ENCODE measurements at regions not wholly inside any gene's neighbourhood (a gene's known extent, or its start where the extent isn't known, plus 50 kb on each side); places are given as distances from the start of the nearest gene placed in this dataset.

DNA sequence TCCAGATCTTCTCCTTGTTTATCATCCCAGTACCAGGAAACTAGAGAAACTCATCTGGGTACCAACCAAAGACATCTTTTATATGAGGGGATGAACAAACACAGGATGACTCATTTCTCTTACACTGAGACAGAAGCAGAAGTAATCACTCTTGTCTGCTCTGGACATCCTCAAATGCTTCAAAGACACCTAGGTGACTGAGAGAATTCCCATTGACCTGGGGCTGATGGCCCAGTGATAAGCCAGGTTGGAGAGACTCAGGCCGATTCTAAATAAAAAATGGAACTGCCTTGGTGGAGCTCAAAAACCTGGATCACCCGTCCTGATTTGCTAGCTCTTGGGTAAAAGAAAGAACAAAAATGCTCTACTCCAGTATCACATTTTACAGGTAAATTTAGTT lies 182.2 kb downstream of the ZNF486 start:
- no peaks in the 10 kb centered on the region for H3K4me1 ChIP-seq
- no peak overlapping the region for H3K27ac ChIP-seq
- DNase-seq, result no peak
- in situ Hi-C loops (cut with MboI; ENCODE audit: low pct_ligation_motif_present in 1 of 4, low pct_unique_long_range_greater_than_20kb in 1 of 4, low sequenced_read_pairs in 3 of 4) (no loop called here), intact Hi-C loops (cut with DNase I; ENCODE audit: low total_unique reads) (no loop called here)
- no peaks in the 10 kb centered on the region for H3K36me3 ChIP-seq
- H3K4me3 ChIP-seq, result no peak overlapping the region
- TF ChIP-seq EP300 (IDR thresholded peaks at IDR 0.05; ENCODE audit: low read depth) (no peak), POLR2A (IDR thresholded peaks at IDR 0.05) (no peak), POLR2AphosphoS5 (IDR thresholded peaks at IDR 0.05) (no peak)
- TF ChIP-seq, protein P1, sequence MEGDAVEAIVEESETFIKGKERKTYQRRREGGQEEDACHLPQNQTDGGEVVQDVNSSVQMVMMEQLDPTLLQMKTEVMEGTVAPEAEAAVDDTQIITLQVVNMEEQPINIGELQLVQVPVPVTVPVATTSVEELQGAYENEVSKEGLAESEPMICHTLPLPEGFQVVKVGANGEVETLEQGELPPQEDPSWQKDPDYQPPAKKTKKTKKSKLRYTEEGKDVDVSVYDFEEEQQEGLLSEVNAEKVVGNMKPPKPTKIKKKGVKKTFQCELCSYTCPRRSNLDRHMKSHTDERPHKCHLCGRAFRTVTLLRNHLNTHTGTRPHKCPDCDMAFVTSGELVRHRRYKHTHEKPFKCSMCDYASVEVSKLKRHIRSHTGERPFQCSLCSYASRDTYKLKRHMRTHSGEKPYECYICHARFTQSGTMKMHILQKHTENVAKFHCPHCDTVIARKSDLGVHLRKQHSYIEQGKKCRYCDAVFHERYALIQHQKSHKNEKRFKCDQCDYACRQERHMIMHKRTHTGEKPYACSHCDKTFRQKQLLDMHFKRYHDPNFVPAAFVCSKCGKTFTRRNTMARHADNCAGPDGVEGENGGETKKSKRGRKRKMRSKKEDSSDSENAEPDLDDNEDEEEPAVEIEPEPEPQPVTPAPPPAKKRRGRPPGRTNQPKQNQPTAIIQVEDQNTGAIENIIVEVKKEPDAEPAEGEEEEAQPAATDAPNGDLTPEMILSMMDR (IDR thresholded peaks at IDR 0.05), result no peak
- peaks cover 0 to 8% of the 10 kb centered on the region in 2 donors for H3K9me3 ChIP-seq
- 66 to 100% methylated on average over 1 to 2 of the region's 2 CpGs for WGBS, 2 donors (ENCODE audit: low coverage in 1 of 2)
- H3K27me3 ChIP-seq, result no peaks in the 10 kb centered on the region

DNA sequence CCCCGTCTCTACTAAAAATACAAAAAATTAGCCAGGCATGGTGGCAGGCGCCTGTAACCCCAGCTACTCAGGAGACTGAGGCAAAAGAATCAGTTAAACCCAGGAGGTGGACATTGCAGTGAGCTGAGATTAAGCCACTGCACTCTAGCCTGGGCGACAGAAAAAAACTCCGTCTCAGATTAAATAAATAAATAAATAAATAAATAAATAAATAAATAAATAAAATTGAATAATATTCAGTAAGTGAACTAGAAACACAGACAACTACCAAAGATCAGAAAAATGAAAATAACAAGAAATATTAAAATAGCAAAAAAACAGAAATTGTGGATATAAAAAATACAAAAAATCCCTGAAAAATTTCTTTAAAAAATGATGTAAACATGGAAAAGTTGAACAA lies 172.4 kb downstream of the ZNF486 start:
- in situ Hi-C loops (cut with MboI; ENCODE audit: low pct_ligation_motif_present in 1 of 4, low pct_unique_long_range_greater_than_20kb in 1 of 4, low sequenced_read_pairs in 3 of 4), result no loop called here

DNA sequence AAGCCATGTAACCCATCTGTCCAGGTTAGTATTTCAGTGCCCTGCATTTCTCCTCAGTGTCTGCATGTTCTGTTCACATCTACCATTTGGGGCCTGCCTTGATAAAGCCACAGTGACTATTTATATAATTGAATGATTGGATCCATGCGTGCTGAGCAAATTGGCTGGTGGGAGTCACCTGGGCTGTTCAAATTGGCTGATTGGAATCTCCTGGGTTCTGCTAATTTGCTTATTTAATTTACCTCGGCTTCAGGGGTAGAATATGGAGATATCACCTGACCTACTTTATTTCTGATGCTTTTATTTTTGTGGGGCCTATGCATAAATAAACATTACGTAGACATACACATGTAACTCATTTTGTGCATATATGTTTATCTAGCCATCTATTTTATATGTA lies 167.7 kb downstream of the ZNF486 start:
- TF ChIP-seq, protein P1 (IDR thresholded peaks at IDR 0.05), result no peak
- TF ChIP-seq POLR2AphosphoS5 (IDR thresholded peaks at IDR 0.05) (no peak), EP300 (IDR thresholded peaks at IDR 0.05; ENCODE audit: low read depth) (no peak), POLR2A (IDR thresholded peaks at IDR 0.05) (no peak)
- in situ Hi-C loops (cut with MboI; ENCODE audit: low pct_ligation_motif_present in 1 of 4, low pct_unique_long_range_greater_than_20kb in 1 of 4, low sequenced_read_pairs in 3 of 4) (no loop called here), intact Hi-C loops (cut with DNase I; ENCODE audit: low total_unique reads) (no loop called here)
- Histone ChIP-seq H3K9me3 (no peaks in the 10 kb centered on the region), H3K36me3 (no peaks in the 10 kb centered on the region), H3K27me3 (no peaks in the 10 kb centered on the region), H3K4me1 (no peaks in the 10 kb centered on the region), H3K4me3 (no peak overlapping the region), H3K27ac (no peak overlapping the region)
- DNase-seq, result no peak
- WGBS, 2 donors (ENCODE audit: low coverage in 1 of 2), result 78 to 87% methylated on average over 3 of the region's 3 CpGs

More for the DNA sequence above, 172.4 kb downstream of the ZNF486 start:
- Histone ChIP-seq H3K27ac (no peak overlapping the region), H3K9me3 (no peaks in the 10 kb centered on the region), H3K4me1 (no peaks in the 10 kb centered on the region), H3K27me3 (no peaks in the 10 kb centered on the region), H3K36me3 (no peaks in the 10 kb centered on the region), H3K4me3 (no peak overlapping the region)
- DNase-seq, result no peak
- intact Hi-C loops (cut with DNase I; ENCODE audit: low total_unique reads), result no loop called here
- WGBS, 2 donors (ENCODE audit: low coverage in 1 of 2), result 90 to 92% methylated on average over 4 of the region's 4 CpGs
- no peak for TF ChIP-seq POLR2A (IDR thresholded peaks at IDR 0.05)
- TF ChIP-seq POLR2AphosphoS5 (IDR thresholded peaks at IDR 0.05), result no peak
- no peak for TF ChIP-seq EP300 (IDR thresholded peaks at IDR 0.05; ENCODE audit: low read depth)
- TF ChIP-seq, protein P1 (IDR thresholded peaks at IDR 0.05), result no peak

DNA sequence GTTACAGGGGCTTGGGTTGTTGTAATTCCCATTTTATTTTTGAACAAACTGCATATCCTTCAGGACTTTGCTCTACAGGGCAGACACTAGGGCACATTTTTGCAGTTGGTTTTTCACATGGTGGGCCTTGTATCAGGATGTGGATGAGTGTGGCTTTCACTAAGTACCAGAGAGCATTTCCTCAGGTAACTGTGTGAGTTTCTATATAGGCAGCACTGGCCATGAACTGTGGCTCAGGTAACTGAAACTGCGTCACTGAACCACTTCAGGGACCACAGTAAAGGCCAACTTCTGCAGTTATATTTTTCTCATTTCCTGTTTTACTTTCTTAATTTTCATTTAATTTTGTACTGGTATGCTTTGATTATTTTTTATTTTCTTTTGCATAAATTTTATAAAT lies 166.5 kb downstream of the ZNF486 start:
- intact Hi-C loops (cut with DNase I; ENCODE audit: low total_unique reads) (no loop called here), in situ Hi-C loops (cut with MboI; ENCODE audit: low pct_ligation_motif_present in 1 of 4, low pct_unique_long_range_greater_than_20kb in 1 of 4, low sequenced_read_pairs in 3 of 4) (no loop called here)
- no peak for DNase-seq
- Histone ChIP-seq H3K4me1 (no peaks in the 10 kb centered on the region), H3K9me3 (no peaks in the 10 kb centered on the region), H3K36me3 (no peaks in the 10 kb centered on the region), H3K4me3 (no peak overlapping the region), H3K27ac (no peak overlapping the region), H3K27me3 (no peaks in the 10 kb centered on the region)
- TF ChIP-seq POLR2A (IDR thresholded peaks at IDR 0.05) (no peak), POLR2AphosphoS5 (IDR thresholded peaks at IDR 0.05) (no peak), EP300 (IDR thresholded peaks at IDR 0.05; ENCODE audit: low read depth) (no peak)
- TF ChIP-seq, protein P1 (IDR thresholded peaks at IDR 0.05), result no peak
- 84 to 100% methylated on average over 1 of the region's 1 CpG for WGBS, 2 donors (ENCODE audit: low coverage in 1 of 2)

All from transverse colon (tissue), 4 donors.